ENCODE measurements at regions not wholly inside any gene's neighbourhood (a gene's known extent, or its start where the extent isn't known, plus 50 kb on each side); places are given as distances from the start of the nearest gene placed in this dataset.
"Not testable (repeated sequence)": the region's sequence is repeated elsewhere in the genome, so short reads cannot be mapped to it uniquely, and the experiment has no call there.

DNA sequence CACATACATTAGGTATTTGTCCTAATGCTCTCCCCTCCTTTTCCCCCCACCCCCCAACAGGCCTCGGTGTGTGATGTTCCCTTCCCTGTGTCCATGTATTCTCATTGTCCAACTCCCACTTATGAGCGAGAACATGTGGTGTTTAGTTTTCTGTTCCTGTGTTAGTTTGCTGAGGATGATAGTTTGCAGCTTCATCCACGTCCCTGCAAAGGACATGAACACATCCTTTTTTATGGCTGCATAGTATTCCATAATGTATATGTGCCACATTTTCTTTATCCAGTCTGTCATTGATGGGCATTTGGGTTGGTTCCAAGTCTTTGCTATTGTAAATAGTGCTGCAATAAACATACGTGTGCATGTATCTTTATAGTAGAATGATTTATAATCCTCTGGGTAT is 171.0 kb downstream of the HMHB1 start:
- not testable (repeated sequence) for TF ChIP-seq CTCF (tag by site-specific recombination; IDR thresholded peaks at IDR 0.05); ZNF274 (IDR thresholded peaks at IDR 0.05; ENCODE audit: low read length); ZNF274 (tag by site-specific recombination; IDR thresholded peaks at IDR 0.05; ENCODE audit: borderline replicate concordance); ZNF391 (tag by site-specific recombination; IDR thresholded peaks at IDR 0.05; ENCODE audit: borderline replicate concordance, low read depth); TCF7L2 (IDR thresholded peaks at IDR 0.05; ENCODE audit: borderline replicate concordance, low read depth, low read length); ZBTB1 (tag by site-specific recombination; IDR thresholded peaks at IDR 0.05); ZEB2 (tag by site-specific recombination; IDR thresholded peaks at IDR 0.05); ZBTB17 (tag by site-specific recombination; IDR thresholded peaks at IDR 0.05); ZNF473 (tag by site-specific recombination; IDR thresholded peaks at IDR 0.05); ATF2 (tag by site-specific recombination; IDR thresholded peaks at IDR 0.05; ENCODE audit: low read depth); ZNF10 (tag by site-specific recombination; IDR thresholded peaks at IDR 0.05); ZNF133 (tag by site-specific recombination; IDR thresholded peaks at IDR 0.05); KLF10 (tag by site-specific recombination; IDR thresholded peaks at IDR 0.05); KLF16 (tag by site-specific recombination; IDR thresholded peaks at IDR 0.05)
- TF ChIP-seq, protein P1, sequence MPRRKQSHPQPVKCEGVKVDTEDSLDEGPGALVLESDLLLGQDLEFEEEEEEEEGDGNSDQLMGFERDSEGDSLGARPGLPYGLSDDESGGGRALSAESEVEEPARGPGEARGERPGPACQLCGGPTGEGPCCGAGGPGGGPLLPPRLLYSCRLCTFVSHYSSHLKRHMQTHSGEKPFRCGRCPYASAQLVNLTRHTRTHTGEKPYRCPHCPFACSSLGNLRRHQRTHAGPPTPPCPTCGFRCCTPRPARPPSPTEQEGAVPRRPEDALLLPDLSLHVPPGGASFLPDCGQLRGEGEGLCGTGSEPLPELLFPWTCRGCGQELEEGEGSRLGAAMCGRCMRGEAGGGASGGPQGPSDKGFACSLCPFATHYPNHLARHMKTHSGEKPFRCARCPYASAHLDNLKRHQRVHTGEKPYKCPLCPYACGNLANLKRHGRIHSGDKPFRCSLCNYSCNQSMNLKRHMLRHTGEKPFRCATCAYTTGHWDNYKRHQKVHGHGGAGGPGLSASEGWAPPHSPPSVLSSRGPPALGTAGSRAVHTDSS (tag by site-specific recombination; IDR thresholded peaks at IDR 0.05) = not testable (repeated sequence)
